HCT116 (cell line): ENCODE measurements at regions not wholly inside any gene's neighbourhood (a gene's known extent, or its start where the extent isn't known, plus 50 kb on each side); places are given as distances from the start of the nearest gene placed in this dataset.

Source experiments
- CEBPB ChIP-seq: IDR thresholded peaks from 2 replicates; pipeline ENCODE4 v1.6.1; 2012; ENCODE audit warnings: low read depth
- CTCF ChIP-seq, 3 experiments: fragments of 200-600 bp in 1 of 3; sonication (generic) in 1 of 3; IDR thresholded peaks in 2 of 3; conservative IDR thresholded peaks in 1 of 3; 2 replicates each; pipeline ENCODE4 v1.5.1; 2012 to 2017; ENCODE audit warnings: low read depth in 2 of 3, low read length in 2 of 3, antibody characterized with exemption in 1 of 3, borderline replicate concordance in 1 of 3, control low read depth in 1 of 3, mild to moderate bottlenecking in 1 of 3, mixed read lengths in 1 of 3, mixed run types in 1 of 3, moderate library complexity in 1 of 3; ENCODE audit not compliant: insufficient read depth in 1 of 3
- FOSL1 ChIP-seq: IDR thresholded peaks from 2 replicates; pipeline ENCODE4 v1.6.1; 2012; ENCODE audit warnings: low read depth
- JUND ChIP-seq: IDR thresholded peaks from 2 replicates; pipeline ENCODE4 v1.6.1; 2012
- POLR2AphosphoS5 ChIP-seq: IDR thresholded peaks from 2 replicates; pipeline ENCODE4 v1.6.1; 2011; ENCODE audit warnings: mild to moderate bottlenecking, low read depth, low read length, moderate library complexity
- SRF ChIP-seq: IDR thresholded peaks from 2 replicates; pipeline ENCODE4 v1.6.1; 2012; ENCODE audit warnings: low read depth

- TF ChIP-seq CTCF (IDR thresholded peaks at IDR 0.05 in 2 of 3, conservative IDR thresholded peaks at IDR 0.05 in 1 of 3; ENCODE audit: borderline replicate concordance in 1 of 3, insufficient read depth in 1 of 3, low read depth in 2 of 3, low read length in 2 of 3): no peak
- no peak for TF ChIP-seq CEBPB
- TF ChIP-seq FOSL1: no peak
- no peak for TF ChIP-seq JUND
- no peak for TF ChIP-seq POLR2AphosphoS5
- no peak for TF ChIP-seq SRF
Observed at GRCh38 chr15:95440712-95441111, 889.8 kb upstream of the NR2F2 start.
